Pons (tissue), 1 donor: ENCODE measurements at regions not wholly inside any gene's neighbourhood (a gene's known extent, or its start where the extent isn't known, plus 50 kb on each side); places are given as distances from the start of the nearest gene placed in this dataset.
"Not testable (repeated sequence)": the region's sequence is repeated elsewhere in the genome, so short reads cannot be mapped to it uniquely, and the experiment has no call there.

Source experiments
- DNase-seq: peaks from one replicate; pipeline ENCODE4 v3.0.0-alpha.2; 2016; ENCODE audit warnings: low spot score

DNA sequence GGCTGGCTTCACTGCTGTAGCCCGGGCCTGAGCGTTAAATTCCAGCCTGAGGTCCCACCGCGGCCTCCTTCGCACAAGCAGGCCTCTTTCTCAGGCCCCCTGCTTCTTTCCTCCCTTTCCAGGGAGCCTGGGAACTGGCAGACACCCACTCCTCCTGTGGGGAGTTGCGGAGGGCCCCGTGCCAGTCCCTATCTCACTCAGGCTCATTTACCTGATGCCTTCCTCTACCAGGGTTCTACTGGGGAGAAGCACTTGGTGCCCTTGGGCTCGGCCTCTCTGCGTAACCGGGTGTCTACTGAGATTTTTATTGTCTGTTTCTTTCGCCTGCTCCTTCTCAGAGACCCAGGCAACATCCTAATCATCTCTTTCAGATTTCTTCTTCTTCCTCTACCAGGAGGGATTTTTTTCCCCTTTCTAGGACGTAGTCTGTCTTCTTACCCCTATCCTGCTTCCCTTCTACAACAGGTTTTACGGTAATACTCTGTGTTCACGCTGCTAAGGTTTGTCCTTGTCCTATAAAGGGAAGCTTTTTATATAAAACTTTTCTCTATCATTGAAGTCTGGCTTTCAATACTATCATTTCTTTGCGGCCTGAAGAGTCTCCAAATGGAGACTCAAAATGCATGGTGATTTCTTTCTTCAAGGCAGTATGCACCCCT, 135.4 kb upstream of the GPR12 start:
- no peak for DNase-seq

DNA sequence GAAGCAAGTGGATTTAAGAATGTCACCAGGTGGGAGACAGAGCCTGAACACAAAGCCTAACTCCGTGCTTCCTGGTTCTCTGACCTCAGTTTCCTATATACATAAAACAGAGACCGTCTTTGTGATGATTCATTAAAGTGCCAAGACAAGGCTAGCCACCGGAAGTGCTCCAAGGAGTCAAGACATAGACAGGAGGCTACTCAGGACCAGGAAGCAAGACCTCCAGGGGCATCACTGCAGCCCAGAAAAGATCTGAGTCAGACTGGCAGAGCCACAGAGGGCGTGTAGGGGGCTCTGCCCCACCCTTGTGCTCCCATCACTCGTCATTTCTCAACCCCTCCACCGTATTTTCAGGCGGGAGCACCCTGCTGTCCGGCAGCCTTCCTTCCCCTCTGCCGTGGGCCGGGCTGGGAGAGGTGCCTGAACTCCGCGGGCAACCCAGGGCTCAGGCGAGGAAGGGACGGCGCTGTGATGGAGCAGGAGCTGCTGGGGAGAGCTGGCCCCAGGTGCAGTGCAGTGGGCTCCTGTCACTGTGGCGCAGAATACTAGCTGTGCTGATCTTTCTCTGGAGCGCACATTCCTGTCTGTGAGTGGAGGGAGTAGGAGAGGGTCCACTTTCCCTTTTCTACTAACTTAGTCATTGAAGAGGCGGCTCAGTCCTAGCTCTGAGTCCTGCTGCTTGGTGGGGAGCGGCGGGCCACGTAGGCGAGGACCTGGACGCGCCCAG, 134.7 kb upstream of the GPR12 start:
- no peak for DNase-seq

DNA sequence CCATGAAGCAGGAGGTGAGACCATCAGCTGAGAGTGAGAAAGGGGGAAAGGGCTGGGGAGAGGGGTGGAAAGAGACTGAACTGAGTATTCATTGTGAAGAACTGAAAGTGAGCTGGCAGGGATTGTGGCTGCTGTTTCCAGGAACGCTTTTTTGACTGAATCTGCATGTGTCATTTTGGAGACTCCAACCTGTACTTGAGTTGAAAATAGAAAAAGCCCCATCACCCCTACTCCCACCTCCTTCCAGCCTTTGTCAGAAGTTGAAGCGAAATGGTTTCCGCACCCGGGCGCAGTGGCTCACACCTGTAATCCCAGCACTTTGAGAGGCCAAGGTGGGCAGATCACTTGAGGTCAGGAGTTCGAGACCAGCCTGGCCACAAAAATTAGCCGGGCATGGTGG, 128.0 kb upstream of the GPR12 start:
- DNase-seq: no peak

DNA sequence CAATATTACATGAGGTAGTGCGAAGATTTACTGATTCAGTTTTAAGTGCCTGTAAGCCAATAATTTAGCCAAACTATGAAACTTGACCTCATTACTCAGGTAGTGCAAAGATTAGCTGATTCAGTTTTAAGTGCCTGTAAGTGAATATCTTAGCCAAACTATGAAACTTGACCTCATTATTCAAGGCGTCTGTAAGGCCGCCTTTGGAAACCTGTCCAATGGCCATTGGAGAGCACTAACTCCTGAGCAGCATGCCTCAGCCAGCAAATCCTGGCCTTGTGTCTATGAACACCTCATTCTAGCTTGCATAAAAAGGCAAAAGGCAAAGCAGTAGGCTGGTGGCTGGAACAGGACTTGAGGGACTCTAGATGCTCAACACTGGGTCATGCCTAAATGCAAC, 127.0 kb upstream of the GPR12 start:
- no peak for DNase-seq

DNA sequence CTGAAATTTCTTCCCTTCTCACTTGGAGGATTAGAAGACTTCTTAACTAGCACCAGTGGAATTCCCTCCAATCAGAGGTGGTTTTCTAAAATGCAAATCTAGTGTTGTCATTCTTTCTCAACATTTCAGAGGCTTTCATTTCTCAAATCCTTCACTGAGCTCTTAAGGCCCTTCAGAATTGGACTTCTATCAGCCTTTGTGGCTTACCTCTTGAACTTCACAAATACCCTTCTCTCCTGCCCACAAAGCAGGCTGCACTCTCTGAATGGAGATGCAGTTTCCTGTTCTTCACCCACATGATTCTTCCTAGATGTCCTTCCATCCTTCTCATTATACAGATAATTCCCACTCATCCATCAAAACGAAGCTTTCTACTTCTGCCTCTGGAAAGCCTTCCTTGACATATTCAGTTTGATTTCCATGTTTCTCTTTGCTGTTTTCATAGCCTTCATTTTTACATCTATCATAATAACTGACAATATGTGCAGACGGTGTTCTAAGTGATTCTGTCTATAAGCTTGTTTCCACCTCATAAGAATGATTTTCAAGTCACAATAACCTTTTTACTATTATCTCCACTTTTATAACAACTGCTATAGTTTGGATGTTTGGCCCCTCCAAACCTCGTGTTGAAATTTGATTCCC, 123.1 kb upstream of the GPR12 start:
- DNase-seq: no peak

DNA sequence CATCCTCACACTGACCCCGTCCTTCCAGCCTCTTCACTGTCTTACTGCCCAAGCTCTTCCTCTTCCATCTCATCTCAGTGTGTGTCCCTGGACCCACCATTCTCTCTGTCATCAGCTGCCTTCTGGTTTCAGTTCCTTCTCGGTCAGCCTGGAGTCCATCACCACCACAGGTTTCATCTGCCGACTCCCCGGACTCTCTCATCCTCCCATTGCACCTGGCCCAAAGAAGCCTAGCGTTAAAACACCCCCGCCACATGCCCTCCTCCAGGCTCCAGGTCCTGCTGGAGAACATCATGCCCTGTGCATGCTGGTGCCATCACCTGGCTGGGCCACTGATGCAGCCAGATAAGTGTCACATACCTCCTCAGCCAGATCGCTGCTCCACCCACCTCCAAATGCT, 122.1 kb upstream of the GPR12 start:
- no peak for DNase-seq

DNA sequence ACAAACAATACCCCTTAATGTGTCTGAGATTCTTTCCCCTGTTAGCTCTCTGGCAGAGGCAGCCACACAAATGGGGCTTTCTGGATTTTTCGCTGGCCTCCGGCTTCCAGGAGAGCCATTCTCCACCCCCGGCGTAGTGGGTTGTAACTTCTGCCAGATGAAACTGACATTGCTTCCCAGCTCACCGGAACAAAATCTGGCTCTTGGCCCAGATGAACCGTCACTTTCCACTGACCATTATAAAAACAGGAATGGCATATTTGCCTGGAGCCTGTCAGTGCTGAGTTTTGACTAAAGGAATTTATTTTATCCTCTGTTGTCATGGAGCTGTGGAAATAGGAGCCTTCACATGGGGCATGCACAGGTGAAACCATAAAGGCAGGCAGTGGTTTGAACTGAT, 120.6 kb upstream of the GPR12 start:
- DNase-seq: no peak

DNA sequence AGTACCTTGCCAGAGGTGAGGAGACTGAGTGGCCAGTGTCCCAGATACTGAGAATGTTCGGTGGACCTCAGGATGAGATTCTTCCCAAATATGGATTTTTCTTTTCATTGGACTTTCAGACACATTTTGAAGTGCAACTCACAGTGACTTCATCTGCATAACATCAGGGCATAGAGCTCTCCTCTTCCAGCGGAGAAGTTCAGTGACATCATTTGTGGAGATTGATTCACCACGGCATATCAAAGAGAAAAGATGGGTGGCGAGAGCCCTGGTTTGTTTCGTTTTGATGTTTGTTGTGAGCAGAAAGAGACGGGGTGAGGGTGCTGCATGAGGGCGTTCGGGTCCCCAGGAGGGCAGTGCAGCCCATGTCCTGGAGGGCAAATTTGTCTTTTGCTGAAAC, 120.1 kb upstream of the GPR12 start:
- DNase-seq: no peak

DNA sequence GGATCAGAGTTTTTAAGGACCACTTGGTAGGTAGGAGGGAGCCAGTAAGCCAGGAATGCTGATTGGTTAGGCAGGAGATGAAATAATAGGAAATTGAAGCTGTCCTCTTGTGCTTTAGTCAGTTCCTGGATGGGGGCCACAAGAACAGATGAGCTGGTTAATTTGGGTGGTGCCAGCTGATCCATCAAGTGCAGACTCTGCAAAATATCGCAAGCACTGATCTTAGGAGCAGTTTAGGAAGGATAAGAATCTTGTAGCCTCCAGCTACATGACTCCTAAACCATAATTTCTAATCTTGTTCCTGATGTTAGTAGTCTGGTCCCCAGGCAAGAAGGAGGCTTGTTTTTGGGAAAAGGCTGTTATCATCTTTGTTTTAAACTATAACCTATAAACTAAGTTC, 117.9 kb upstream of the GPR12 start:
- DNase-seq: no peak

DNA sequence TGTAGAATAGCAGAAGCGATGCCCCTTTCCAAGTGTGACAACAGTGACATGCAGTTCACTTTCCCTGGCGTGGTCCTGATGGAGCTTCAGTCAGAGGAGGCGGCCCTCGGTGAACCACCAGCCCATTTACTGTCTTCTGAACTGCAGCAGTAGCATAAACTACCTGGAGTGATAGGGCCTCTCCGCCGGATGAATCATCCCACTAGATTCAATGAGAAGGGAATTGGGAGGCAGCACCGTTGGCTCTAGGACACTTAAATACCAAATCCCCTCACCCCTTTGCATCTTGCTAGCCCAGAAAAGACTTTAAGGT, 112.8 kb upstream of the GPR12 start:
- no peak for DNase-seq

DNA sequence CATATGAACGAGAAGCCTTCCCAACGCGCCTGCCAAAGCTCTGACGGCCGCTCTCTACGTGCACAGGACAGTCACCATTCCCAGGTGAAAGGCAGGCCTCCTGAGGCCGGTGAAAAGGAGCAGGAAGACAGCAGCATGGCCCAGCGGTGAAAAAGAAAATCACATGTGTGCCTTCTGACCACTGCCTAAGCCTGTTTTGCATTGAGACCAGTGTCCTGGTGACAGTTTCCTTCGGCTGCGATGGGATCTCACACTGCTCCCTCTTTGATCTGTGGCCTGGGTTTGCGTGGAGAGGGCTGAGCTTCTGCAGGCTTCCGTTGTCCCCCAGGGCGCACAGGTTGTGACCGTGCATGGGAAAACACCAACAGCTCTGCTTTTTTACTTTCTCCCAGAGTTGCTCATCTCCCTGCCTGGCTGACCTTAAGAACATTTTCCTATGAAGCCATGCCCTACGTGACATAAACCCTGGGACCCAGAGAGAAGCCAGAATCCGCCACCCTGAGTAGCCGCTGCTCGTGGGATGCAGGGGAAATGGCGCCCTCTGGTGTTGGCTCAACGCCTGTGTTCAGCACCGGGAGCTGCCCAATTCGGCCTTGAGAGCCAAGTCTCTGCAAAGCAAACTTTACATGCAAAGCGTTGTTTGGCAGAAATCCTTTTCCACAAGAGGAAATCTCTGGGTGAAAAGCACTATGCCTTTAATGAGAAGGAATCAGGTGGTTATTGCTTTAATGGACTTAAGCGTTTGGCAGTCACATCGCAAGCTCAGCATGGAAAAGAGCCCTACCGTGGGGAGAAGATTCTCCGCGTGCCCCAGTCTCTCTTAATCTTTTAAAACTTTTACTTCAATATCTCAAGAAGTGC, 112.2 kb upstream of the GPR12 start:
- DNase-seq: peak; percentile 48

DNA sequence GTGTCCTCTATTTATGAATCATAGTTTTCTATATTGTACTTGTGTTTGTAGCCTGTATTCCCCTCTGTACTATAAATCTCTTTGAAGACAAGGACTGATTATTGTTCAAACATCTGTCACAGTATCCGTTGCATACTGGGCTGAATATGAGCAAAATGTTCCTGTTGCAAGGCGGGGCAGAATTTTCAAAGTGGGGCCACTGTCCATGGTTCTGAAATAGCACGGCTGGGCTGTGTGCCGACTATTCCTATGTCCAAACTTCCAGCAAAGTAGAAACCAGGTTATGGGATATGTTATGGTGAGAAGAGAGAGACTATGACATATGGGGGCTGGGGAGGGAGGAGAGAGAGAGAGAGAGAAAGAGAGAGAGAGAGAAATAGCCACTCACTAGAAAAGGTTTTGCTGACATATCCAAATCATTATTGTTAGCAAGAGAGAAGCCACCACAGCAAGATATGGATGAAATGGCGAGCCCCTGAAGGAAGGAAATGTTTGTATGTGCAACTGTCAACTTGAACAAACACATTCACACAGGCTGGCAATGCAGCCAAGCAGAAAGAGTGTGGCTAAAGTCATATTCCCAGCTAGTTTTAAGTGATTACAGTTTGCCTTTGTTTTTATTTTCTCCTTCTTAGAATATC, 107.0 kb upstream of the GPR12 start:
- no peak for DNase-seq

DNA sequence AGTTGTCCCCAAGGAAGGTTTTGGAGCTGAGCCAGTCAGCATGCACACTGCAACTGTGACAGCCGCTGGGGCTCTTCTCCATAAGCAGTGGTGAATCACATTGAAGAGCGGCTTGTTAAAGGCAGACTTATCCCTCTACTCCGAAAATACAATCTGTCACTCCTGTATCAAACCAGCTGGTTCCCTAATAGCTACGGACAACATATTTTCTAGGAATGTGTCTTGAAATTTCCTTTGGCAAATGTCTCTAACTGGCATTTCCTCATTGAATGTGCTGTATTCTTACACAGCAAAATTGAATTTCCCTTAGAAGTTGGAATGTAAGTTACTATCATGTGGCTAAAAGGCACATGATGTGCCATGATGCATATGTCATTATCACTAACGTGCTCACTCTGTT, 104.0 kb upstream of the GPR12 start:
- no peak for DNase-seq

DNA sequence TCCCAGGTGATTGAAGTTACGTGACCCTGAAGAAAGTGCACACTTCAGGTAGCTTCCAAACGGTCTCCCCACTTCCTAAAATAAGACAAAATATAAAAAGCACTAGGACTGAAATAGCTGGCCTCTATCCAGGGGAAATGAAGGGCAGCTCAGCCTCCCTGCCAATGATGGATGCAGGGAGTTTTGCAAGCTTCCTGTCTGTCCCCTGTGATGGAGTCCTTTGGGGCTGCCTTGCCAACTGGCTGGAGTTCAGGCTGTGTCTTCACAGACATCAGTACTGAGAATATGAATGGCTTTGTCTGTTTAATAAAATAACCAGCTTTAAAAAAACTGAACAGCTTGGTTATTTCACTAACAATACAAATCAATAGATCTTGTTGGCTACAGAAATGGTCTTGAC, 101.4 kb upstream of the GPR12 start:
- peak; percentile 19 for DNase-seq

DNA sequence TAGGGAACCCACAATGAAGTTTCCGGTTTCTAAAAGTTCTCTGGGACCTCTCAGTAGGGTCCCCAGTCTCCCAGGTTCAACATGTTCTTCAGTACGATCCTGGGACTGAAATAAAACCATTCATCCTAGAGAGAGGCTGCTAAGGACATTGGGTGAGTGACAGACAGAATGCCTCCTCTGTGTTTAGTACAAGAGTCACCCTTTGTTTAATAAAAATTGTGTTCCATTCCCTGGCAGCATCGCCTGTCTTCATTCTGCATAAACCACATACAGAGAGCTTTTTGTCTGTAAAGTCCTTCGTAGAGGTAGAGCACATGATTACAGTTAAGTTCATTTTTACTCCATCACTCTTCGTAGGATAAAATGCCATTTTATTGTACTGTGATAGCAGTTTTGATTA, 95.3 kb upstream of the GPR12 start:
- peak; percentile 97 for DNase-seq

DNA sequence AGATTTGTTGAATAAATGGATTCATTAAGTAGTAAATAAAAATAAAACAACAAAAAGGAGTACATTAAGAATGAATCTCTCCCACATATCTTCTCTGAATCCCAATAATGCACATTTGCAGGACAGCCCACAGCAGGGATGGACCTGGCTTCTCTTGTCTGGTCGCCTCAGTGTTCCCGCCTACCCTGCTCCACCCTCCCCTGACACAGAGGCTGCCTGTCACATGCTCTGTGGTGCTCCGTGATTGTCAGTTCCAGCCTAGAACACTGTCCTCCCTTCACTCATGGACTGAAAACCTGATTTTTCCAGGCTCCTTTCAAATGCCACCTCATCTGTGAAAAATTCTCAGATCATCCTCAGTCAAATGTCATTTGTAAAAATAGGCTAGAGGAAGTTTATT, 94.5 kb upstream of the GPR12 start:
- DNase-seq: peak; percentile 89

DNA sequence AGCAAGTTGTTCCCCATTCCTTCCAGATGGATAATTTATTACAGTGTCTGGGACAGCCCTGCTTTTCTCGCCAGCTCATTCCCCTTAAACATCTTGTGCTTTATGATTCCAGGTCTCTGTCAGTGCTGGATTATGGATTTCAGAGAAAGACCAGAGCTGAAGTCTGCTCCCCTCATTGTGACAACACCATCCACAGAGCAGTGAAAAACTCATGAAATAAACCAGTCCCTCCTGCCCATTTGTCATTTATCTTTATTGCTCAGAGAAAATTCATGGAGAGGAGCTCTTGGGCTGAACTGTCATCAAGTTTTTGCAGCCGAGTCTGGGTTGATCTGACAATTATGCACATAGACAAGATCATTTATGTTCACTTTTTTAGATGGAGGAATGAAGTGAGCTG, 92.7 kb upstream of the GPR12 start:
- no peak for DNase-seq

DNA sequence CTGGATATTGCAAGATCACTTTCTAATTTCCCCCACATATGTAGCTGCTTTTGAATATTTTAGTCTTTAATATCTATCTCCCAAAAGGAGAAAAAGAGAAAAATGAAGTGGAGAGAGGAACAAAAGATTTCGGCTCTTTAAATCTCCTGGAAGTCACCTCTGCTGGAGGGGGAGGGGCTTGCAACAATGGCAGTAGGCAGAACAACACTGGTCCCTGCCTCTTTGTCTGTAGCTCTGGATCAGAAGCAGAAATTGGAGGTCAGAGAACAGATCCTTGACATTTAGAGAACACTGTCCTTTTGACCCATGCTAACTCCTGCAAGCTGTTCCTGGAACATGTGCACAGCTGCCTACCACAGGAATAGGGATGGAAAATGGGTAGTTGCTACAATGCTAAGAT, 86.7 kb upstream of the GPR12 start:
- DNase-seq: no peak

DNA sequence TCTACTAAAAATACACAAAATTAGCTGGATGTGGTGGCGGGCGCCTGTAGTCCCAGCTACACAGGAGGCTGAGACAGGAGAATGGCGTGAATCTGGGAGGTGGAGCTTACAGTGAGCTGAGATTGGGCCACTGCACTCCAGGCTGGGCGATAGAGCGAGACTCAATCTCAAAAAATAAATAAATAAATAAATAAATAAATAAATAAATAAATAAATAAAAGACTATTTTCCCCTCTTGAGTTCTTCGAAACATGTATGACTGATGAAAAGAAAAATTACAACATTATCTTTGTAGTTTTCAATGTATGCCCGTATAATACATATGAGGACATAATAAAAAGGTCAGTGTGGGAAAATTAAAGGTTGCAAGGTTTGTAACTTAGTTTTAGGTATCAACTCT, 84.5 kb upstream of the GPR12 start:
- DNase-seq: not testable (repeated sequence)

DNA sequence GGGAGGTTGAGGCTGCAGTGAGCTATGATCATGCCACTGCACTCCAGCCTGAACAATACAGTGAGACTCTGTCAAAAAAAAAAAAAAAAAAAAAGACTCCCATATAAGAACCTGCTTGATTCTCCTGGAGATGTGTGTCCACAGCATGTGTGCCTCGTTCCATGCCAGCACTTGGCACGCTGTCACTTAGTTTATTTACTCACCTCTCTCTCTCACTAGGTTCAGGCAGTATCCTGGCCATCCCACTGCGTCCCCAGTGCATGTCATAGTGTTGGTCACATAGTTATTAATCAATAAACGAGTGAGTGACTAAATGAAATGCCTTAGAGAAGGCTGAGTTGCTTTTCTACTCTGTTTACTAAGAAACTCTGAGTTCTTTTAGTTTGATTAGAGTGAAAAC, 79.1 kb upstream of the GPR12 start:
- DNase-seq: no peak

DNA sequence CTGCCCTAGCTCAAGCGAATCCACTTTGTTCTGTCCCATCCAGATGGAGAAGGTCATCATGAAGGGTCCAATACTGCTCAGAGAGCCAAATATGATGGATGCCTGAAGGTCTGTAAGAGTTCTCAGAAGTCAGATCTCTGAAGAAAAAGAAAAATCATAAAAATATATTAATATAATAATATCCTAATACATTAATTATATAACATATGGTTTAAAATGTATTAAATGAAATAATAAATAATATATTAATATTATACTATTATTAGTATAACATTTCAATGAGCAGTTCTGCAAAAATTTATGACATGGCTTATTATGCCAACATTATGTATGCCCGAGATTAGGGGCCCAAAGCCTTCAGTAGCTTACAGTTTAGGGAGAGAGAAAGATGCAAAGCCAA, 78.2 kb upstream of the GPR12 start:
- DNase-seq: no peak

DNA sequence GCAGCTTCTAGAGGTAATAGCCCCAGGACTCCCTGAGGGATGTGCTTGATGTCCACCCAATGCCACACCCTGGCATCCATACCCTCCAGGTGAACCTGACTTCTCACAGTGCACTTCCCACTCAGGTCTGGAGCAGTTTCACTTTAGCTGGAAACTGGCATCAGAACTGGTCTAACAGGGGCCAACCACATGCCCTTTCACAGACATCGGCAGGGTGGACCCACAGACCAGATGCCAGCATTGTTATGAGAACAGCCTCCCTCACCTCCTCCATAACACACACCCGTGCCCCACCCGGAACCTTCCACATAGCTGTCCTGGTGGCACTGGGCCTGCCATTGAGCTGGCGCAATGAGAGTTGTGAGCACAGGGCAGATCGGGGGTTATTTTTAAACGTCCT, 77.4 kb upstream of the GPR12 start:
- DNase-seq: no peak
